ENCODE measurements at regions not wholly inside any gene's neighbourhood (a gene's known extent, or its start where the extent isn't known, plus 50 kb on each side); places are given as distances from the start of the nearest gene placed in this dataset.

DNA sequence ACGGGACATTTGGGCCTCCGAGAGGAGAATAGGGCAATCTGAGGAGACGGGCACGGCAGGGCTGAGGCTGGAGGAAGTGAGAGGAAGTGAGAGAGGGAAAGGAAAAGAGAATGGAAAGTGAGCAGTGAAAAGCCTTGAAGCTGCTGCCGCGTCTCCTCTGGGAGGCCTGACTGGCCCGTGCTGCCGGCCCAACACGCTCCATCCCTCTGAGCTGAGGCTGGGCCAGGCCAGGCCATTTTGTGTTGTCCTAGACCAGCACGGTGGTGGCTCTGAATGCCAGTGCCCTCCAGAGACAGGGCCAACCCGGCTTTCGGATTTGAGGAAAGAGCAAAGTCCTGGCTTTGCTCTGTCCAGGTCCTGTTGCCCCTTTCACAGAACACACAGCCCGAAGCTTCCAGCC is 361.1 kb upstream of the SHH start:
- Histone ChIP-seq H3K4me3 (no peak overlapping the region), H3K27ac (no peak overlapping the region), H3K9me3 (no peaks in the 10 kb centered on the region), H3K4me1 (no peaks in the 10 kb centered on the region), H3K27me3 (no peaks in the 10 kb centered on the region), H3K36me3 (no peaks in the 10 kb centered on the region)
- peak in 1 of 2 donors; percentile 60 for DNase-seq
- ATAC-seq (ENCODE audit: low FRiP score in 2 of 2) = no peak
- 70 to 75% methylated on average over 13 of the region's 13 CpGs for WGBS, 2 donors
- TF ChIP-seq POLR2AphosphoS5 (IDR thresholded peaks at IDR 0.05) (no peak), POLR2A (IDR thresholded peaks at IDR 0.05) (no peak), EP300 (IDR thresholded peaks at IDR 0.05) (no peak)
- TF ChIP-seq, protein P1, sequence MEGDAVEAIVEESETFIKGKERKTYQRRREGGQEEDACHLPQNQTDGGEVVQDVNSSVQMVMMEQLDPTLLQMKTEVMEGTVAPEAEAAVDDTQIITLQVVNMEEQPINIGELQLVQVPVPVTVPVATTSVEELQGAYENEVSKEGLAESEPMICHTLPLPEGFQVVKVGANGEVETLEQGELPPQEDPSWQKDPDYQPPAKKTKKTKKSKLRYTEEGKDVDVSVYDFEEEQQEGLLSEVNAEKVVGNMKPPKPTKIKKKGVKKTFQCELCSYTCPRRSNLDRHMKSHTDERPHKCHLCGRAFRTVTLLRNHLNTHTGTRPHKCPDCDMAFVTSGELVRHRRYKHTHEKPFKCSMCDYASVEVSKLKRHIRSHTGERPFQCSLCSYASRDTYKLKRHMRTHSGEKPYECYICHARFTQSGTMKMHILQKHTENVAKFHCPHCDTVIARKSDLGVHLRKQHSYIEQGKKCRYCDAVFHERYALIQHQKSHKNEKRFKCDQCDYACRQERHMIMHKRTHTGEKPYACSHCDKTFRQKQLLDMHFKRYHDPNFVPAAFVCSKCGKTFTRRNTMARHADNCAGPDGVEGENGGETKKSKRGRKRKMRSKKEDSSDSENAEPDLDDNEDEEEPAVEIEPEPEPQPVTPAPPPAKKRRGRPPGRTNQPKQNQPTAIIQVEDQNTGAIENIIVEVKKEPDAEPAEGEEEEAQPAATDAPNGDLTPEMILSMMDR (IDR thresholded peaks at IDR 0.05) = no peak

DNA sequence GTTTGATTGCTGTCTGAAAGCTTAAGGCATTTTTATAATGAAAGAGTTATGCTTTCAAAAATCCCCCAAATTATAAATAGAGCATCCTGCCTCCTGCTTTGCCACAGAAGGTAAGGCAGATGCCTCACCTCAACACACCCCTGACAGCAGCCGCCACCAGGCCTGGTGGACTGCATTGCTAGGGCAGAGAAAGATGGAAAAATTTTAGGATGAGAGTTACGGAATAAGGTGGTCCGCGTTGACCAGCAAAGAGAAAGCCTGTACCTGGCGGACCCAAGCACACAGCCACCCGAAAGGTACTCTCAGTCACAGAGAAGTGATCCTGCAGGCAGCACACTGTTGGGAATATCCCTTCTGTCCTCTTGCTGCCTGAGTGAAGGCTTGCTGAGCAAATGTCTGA is 360.4 kb upstream of the SHH start:
- Histone ChIP-seq H3K27me3 (no peaks in the 10 kb centered on the region), H3K9me3 (no peaks in the 10 kb centered on the region), H3K27ac (no peak overlapping the region), H3K36me3 (no peaks in the 10 kb centered on the region), H3K4me3 (no peak overlapping the region), H3K4me1 (no peaks in the 10 kb centered on the region)
- WGBS, 2 donors = 77 to 80% methylated on average over 6 of the region's 6 CpGs
- ATAC-seq (ENCODE audit: low FRiP score in 2 of 2) (no peak), DNase-seq (no peak)
- TF ChIP-seq POLR2A (IDR thresholded peaks at IDR 0.05) (no peak), POLR2AphosphoS5 (IDR thresholded peaks at IDR 0.05) (no peak), EP300 (IDR thresholded peaks at IDR 0.05) (no peak)
- TF ChIP-seq, protein P1 (IDR thresholded peaks at IDR 0.05) = no peak

DNA sequence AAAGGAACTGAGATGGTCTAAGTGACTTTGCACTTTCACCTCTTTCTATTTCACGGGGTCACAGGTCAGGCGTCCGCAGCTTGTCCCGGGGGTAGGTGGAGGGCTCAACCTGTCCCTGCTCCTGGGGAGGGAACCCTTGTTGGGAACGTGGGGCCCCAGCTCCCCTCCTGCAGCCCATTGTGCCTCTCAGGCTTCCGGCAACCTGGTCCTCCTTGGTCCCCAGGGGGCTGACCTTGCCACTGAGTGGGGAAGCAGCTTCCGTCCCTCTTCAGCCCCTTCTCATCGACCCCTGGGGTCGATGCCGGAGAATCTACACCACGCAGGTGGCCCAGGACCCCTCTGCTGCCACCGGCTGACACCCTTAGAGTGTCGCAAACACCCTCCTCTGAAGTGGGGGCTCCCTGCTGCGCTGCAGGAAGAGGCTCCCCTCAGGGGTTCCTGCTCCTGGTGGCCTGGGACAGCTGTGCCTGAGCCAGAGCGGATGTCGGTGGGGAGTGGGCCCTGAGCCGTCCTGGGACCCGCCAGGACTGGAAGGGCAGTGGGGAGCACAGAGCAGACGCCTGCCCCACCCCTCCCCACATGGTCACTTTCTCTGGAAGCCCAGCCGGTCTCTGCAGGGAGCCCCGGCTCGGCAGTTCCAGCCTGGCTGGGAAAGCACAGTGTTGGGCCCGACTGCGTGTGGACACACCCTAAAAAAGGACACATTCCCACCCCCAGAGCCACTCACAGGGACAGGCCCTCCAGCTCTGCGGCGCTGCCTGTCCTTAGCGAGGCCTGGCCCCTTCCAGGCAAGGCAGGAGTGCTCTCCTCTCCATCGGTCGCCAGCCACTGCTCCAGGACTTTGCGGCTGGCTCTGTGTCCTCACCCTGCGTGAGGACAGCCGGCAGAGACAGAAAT is 357.5 kb upstream of the SHH start:
- 59 to 71% methylated on average over 6 to 29 of the region's 32 CpGs for WGBS, 2 donors
- peak in 1 of 2 donors; percentile 9 for ATAC-seq (ENCODE audit: low FRiP score in 2 of 2)
- peak in 1 of 2 donors; percentile 58 for DNase-seq
- no peaks in the 10 kb centered on the region for H3K27me3 ChIP-seq
- no peak for TF ChIP-seq POLR2AphosphoS5 (IDR thresholded peaks at IDR 0.05)
- TF ChIP-seq EP300 (IDR thresholded peaks at IDR 0.05) = no peak
- TF ChIP-seq POLR2A (IDR thresholded peaks at IDR 0.05) = no peak
- TF ChIP-seq, protein P1 (IDR thresholded peaks at IDR 0.05) = no peak
- H3K9me3 ChIP-seq = no peaks in the 10 kb centered on the region
- H3K36me3 ChIP-seq = no peaks in the 10 kb centered on the region
- H3K4me1 ChIP-seq = no peaks in the 10 kb centered on the region
- H3K4me3 ChIP-seq = no peak overlapping the region
- no peak overlapping the region for H3K27ac ChIP-seq

DNA sequence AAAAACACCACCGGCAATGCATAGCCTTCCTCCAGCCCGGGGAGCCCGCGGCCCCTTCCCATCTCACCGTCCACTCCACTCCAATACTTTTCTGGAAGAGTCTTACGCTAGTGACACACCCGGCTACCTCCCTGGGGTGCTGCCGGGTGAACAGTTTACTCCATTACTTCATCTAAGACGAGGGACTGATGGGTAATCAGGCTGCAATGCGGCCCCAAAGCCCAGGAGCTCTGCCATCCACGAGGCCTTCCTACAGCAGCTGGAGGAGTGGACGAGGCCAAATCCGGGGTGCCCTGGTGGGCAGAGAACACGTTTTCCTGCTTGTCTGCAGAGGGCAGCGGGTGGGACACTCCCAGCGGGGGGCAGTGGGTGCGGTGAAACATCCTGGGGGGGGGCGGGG is 356.2 kb upstream of the SHH start:
- WGBS, 2 donors = 80 to 89% methylated on average over 15 to 18 of the region's 18 CpGs
- Histone ChIP-seq H3K36me3 (no peaks in the 10 kb centered on the region), H3K9me3 (no peaks in the 10 kb centered on the region), H3K27me3 (no peaks in the 10 kb centered on the region), H3K27ac (no peak overlapping the region), H3K4me1 (no peaks in the 10 kb centered on the region), H3K4me3 (no peak overlapping the region)
- TF ChIP-seq, protein P1 (IDR thresholded peaks at IDR 0.05) = no peak
- TF ChIP-seq EP300 (IDR thresholded peaks at IDR 0.05) = no peak
- TF ChIP-seq POLR2AphosphoS5 (IDR thresholded peaks at IDR 0.05) = no peak
- TF ChIP-seq POLR2A (IDR thresholded peaks at IDR 0.05) = no peak
- DNase-seq = peak in 1 of 2 donors; percentile 32
- ATAC-seq (ENCODE audit: low FRiP score in 2 of 2) = no peak

DNA sequence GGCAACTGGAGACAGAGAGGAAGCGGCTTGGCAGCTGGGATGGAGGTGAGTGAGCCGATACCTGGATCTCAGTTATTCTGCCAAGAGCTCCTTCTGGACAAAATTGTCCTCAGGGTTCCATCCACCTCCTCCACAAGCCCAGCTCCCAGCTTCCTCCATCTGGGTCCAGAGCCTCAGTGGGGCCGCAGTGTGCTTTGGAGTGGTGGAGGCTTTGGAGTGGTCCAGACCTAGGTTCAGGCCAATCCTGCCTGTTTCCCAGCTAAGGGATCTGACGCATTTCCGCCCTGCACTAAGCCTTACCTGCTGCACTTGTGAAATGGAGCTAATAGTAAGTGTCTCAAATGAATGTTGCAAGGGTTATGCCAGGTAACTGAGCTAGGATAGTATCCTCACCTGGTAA is 355.7 kb upstream of the SHH start:
- DNase-seq = no peak
- Histone ChIP-seq H3K36me3 (no peaks in the 10 kb centered on the region), H3K27ac (no peak overlapping the region), H3K9me3 (no peaks in the 10 kb centered on the region), H3K27me3 (no peaks in the 10 kb centered on the region), H3K4me1 (no peaks in the 10 kb centered on the region), H3K4me3 (no peak overlapping the region)
- TF ChIP-seq POLR2AphosphoS5 (IDR thresholded peaks at IDR 0.05) (no peak), EP300 (IDR thresholded peaks at IDR 0.05) (no peak), POLR2A (IDR thresholded peaks at IDR 0.05) (no peak)
- TF ChIP-seq, protein P1 (IDR thresholded peaks at IDR 0.05) = no peak
- WGBS, 2 donors = 90 to 97% methylated on average over 5 of the region's 5 CpGs
- no peak for ATAC-seq (ENCODE audit: low FRiP score in 2 of 2)

Measured in upper lobe of left lung (tissue), 6 donors.